Lower lobe of right lung (tissue), 2 donors: ENCODE measurements at regions not wholly inside any gene's neighbourhood (a gene's known extent, or its start where the extent isn't known, plus 50 kb on each side); places are given as distances from the start of the nearest gene placed in this dataset.

Source experiments
- ATAC-seq, 2 donors: fragments of 200-7000 bp; cut with Tn5 transposase; one replicate each; pipeline ENCODE4 v1.9.1; 2020 to 2022; ENCODE audit warnings: mild to moderate bottlenecking in 2 of 2, moderate library complexity in 2 of 2
- DNase-seq: peaks from one replicate; pipeline ENCODE4 v3.0.0-alpha.2; 2020
- H3K27ac ChIP-seq: fragments of 200-600 bp; one replicate; pipeline ENCODE4 v1.8.0; 2022
- H3K27me3 ChIP-seq: fragments of 200-600 bp; one replicate; pipeline ENCODE4 v1.8.0; 2022; ENCODE audit warnings: low read depth
- H3K36me3 ChIP-seq: fragments of 200-600 bp; one replicate; pipeline ENCODE4 v1.8.0; 2022; ENCODE audit warnings: mild to moderate bottlenecking
- H3K4me1 ChIP-seq: fragments of 200-600 bp; one replicate; pipeline ENCODE4 v1.8.0; 2022
- H3K4me3 ChIP-seq: fragments of 200-600 bp; one replicate; pipeline ENCODE4 v1.8.0; 2022; ENCODE audit warnings: mild to moderate bottlenecking
- H3K9me3 ChIP-seq: fragments of 200-600 bp; one replicate; pipeline ENCODE4 v1.8.0; 2022
- intact Hi-C: fragments of 100-400 bp; cut with DNase I; formaldehyde crosslinking; loops from one replicate; pipeline ENCODE4 v1.11.0; 2022
- TF ChIP-seq, protein P1 (sequence below): fragments of 200-600 bp; IDR thresholded peaks from one replicate; pipeline ENCODE4 v1.8.0; 2022; ENCODE audit warnings: antibody characterized with exemption, mild to moderate bottlenecking
- donor health status: DM: no; HTN: yes; CAD: no; lungs with severe emphysema.

- ATAC-seq (no peak), DNase-seq (no peak)
- no peaks in the 10 kb centered on the region for H3K36me3 ChIP-seq
- H3K4me1 ChIP-seq: no peaks in the 10 kb centered on the region
- H3K9me3 ChIP-seq: no peaks in the 10 kb centered on the region
- no peak overlapping the region for H3K4me3 ChIP-seq
- TF ChIP-seq, protein P1, sequence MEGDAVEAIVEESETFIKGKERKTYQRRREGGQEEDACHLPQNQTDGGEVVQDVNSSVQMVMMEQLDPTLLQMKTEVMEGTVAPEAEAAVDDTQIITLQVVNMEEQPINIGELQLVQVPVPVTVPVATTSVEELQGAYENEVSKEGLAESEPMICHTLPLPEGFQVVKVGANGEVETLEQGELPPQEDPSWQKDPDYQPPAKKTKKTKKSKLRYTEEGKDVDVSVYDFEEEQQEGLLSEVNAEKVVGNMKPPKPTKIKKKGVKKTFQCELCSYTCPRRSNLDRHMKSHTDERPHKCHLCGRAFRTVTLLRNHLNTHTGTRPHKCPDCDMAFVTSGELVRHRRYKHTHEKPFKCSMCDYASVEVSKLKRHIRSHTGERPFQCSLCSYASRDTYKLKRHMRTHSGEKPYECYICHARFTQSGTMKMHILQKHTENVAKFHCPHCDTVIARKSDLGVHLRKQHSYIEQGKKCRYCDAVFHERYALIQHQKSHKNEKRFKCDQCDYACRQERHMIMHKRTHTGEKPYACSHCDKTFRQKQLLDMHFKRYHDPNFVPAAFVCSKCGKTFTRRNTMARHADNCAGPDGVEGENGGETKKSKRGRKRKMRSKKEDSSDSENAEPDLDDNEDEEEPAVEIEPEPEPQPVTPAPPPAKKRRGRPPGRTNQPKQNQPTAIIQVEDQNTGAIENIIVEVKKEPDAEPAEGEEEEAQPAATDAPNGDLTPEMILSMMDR: no peak
- no peaks in the 10 kb centered on the region for H3K27me3 ChIP-seq
- intact Hi-C loops: no loop called here
- no peak overlapping the region for H3K27ac ChIP-seq
Observed at GRCh38 chrX:115472131-115472530, 88.8 kb upstream of the PLS3 start.

GRCh38 chrX:115486510-115486909 lies 74.5 kb upstream of the PLS3 start:
- ATAC-seq: no peak
- intact Hi-C loops: no loop called here
- no peak for DNase-seq
- Histone ChIP-seq H3K4me3 (no peak overlapping the region), H3K4me1 (no peaks in the 10 kb centered on the region), H3K9me3 (no peaks in the 10 kb centered on the region), H3K27ac (no peak overlapping the region), H3K27me3 (no peaks in the 10 kb centered on the region), H3K36me3 (no peaks in the 10 kb centered on the region)
- TF ChIP-seq, protein P1: no peak

- Histone ChIP-seq H3K27me3 (no peaks in the 10 kb centered on the region), H3K4me3 (no peak overlapping the region), H3K4me1 (no peaks in the 10 kb centered on the region), H3K27ac (no peak overlapping the region), H3K9me3 (no peaks in the 10 kb centered on the region), H3K36me3 (no peaks in the 10 kb centered on the region)
- ATAC-seq: no peak
- intact Hi-C loops: no loop called here
- TF ChIP-seq, protein P1: no peak
- DNase-seq: no peak
Observed at GRCh38 chrX:115487608-115488007, 73.4 kb upstream of the PLS3 start.

- no peaks in the 10 kb centered on the region for H3K36me3 ChIP-seq
Observed at GRCh38 chrX:115490814-115491213, 70.2 kb upstream of the PLS3 start.

DNA sequence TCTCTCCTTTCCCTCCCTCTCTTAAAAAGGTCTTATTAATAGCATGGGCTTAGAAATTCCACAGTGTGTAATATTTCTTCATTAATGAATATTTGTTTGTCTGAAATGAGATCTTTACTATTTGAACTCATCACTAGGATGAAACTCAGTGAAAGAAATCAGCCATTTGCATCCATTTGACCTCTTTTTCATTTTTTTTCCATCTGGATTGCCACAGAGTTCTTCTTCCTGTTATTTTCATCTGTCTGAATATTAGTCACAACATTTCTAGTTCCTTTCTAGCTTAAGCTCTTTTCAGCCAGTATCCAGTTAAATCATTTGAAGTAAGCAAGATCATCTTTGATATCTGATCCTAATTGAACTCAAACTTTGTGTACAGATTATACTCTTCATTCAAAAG lies 69.2 kb upstream of the PLS3 start:
- intact Hi-C loops: no loop called here
- no peaks in the 10 kb centered on the region for H3K36me3 ChIP-seq
- H3K27me3 ChIP-seq: no peaks in the 10 kb centered on the region
- H3K27ac ChIP-seq: no peak overlapping the region
- DNase-seq (no peak), ATAC-seq (no peak)
- H3K9me3 ChIP-seq: no peaks in the 10 kb centered on the region
- no peaks in the 10 kb centered on the region for H3K4me1 ChIP-seq
- TF ChIP-seq, protein P1: no peak
- no peak overlapping the region for H3K4me3 ChIP-seq

More at GRCh38 chrX:115490814-115491213, 70.2 kb upstream of the PLS3 start:
- no peak for ATAC-seq
- Histone ChIP-seq H3K9me3 (no peaks in the 10 kb centered on the region), H3K27me3 (no peaks in the 10 kb centered on the region), H3K4me1 (no peaks in the 10 kb centered on the region), H3K4me3 (no peak overlapping the region), H3K27ac (no peak overlapping the region)
- TF ChIP-seq, protein P1: no peak
- intact Hi-C loops: no loop called here
- no peak for DNase-seq

DNA sequence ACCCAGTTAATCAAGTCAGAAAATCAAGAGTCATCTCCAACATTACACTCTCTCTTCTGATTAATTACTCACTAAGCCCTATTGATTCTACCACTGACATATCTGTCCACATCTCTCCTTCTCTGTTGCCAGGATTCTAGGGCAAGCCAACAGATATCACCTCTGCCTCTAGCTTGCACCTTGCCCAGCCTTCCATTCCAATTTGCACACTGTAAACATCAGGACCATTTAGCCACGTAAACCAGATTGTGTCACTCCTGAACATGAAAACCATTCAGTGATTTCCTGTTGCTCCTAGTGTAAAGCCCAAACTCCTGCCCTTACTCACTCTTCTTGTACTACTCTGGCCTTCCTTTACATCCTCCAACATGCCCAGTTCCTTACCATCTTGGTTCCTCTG lies 68.0 kb upstream of the PLS3 start:
- ATAC-seq (no peak), DNase-seq (no peak)
- Histone ChIP-seq H3K4me1 (no peaks in the 10 kb centered on the region), H3K36me3 (no peaks in the 10 kb centered on the region), H3K27me3 (no peaks in the 10 kb centered on the region), H3K4me3 (no peak overlapping the region), H3K9me3 (no peaks in the 10 kb centered on the region), H3K27ac (no peak overlapping the region)
- intact Hi-C loops: no loop called here
- TF ChIP-seq, protein P1: no peak
